ENCODE measurements at regions not wholly inside any gene's neighbourhood (a gene's known extent, or its start where the extent isn't known, plus 50 kb on each side); places are given as distances from the start of the nearest gene placed in this dataset.
"Not testable (repeated sequence)": the region's sequence is repeated elsewhere in the genome, so short reads cannot be mapped to it uniquely, and the experiment has no call there.

DNA sequence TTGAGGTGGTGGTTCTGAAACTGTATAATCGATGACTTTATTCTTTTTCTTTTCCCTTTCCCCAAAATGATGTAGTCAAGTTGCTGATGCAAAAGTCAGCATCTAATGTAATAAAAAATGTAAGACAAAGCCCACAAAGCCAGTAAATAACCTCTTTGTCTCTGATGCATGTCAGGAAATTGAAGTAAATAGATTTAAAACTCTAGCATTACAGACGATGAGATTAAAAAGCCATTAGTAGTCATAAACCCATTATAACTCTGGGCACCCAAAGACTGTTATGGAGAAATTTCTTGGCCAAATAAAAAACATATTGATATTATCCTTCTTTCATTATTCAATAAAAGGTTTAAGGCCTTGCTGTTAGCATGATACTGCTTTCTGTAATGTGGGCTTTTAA lies 548.7 kb downstream of the TUSC1 start:
- no peaks in the 10 kb centered on the region for H3K36me3 ChIP-seq
- WGBS, 2 donors = 85 to 91% methylated on average over 2 of the region's 2 CpGs
- DNase-seq (no peak), ATAC-seq (ENCODE audit: low FRiP score in 2 of 2) (no peak)
- no peaks in the 10 kb centered on the region for H3K27me3 ChIP-seq
- H3K9me3 ChIP-seq = no peaks in the 10 kb centered on the region
- H3K4me3 ChIP-seq = no peak overlapping the region
- no peak overlapping the region for H3K27ac ChIP-seq
- TF ChIP-seq, protein P1, sequence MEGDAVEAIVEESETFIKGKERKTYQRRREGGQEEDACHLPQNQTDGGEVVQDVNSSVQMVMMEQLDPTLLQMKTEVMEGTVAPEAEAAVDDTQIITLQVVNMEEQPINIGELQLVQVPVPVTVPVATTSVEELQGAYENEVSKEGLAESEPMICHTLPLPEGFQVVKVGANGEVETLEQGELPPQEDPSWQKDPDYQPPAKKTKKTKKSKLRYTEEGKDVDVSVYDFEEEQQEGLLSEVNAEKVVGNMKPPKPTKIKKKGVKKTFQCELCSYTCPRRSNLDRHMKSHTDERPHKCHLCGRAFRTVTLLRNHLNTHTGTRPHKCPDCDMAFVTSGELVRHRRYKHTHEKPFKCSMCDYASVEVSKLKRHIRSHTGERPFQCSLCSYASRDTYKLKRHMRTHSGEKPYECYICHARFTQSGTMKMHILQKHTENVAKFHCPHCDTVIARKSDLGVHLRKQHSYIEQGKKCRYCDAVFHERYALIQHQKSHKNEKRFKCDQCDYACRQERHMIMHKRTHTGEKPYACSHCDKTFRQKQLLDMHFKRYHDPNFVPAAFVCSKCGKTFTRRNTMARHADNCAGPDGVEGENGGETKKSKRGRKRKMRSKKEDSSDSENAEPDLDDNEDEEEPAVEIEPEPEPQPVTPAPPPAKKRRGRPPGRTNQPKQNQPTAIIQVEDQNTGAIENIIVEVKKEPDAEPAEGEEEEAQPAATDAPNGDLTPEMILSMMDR (IDR thresholded peaks at IDR 0.05) = no peak
- TF ChIP-seq POLR2A (IDR thresholded peaks at IDR 0.05) = no peak
- TF ChIP-seq POLR2AphosphoS5 (IDR thresholded peaks at IDR 0.05) = no peak
- TF ChIP-seq EP300 (IDR thresholded peaks at IDR 0.05) = no peak
- no peaks in the 10 kb centered on the region for H3K4me1 ChIP-seq

DNA sequence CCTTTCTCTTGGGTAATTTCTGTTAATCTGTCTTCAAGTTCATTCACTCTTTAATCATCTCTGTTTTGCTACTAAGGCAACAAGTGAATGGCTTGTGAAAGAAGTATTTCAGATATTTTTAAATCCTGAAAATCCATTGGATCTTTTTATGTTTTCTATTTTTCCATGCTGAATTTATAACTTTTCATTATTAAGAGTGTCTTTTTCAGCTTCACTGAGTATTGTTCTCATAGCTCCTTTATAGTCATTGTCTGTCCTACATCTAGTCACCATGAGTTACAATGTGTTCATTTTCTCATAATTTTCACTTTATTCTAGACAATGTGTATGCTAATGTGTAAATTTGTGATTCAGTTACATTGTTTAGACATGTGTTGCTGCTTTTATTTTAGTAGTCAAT lies 556.4 kb downstream of the TUSC1 start:
- Histone ChIP-seq H3K27me3 (no peaks in the 10 kb centered on the region), H3K4me3 (no peak overlapping the region), H3K4me1 (no peaks in the 10 kb centered on the region), H3K9me3 (no peaks in the 10 kb centered on the region), H3K27ac (no peak overlapping the region), H3K36me3 (no peaks in the 10 kb centered on the region)
- DNase-seq (no peak), ATAC-seq (ENCODE audit: low FRiP score in 2 of 2) (no peak)
- no peak for TF ChIP-seq EP300 (IDR thresholded peaks at IDR 0.05)

DNA sequence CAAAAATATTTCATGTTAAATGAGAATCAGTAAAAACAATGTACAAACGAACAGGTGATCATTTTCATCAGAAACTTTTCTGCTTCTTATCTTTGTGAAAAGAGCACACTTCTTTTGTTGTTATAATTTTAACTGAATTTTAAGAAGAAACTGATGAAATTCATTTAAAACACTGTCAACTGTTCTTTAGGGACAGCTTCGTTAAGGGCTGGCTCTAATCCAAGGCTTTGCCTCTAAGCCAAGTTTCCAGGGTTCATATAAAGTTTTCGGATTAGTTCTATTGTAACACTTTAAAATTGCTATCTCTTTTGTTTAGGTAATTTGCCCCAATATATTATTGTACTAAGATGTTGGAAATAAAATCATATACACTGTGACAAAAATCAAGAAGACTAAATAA lies 559.2 kb downstream of the TUSC1 start:
- H3K27ac ChIP-seq = no peak overlapping the region
- no peak for TF ChIP-seq EP300 (IDR thresholded peaks at IDR 0.05)
- TF ChIP-seq POLR2AphosphoS5 (IDR thresholded peaks at IDR 0.05) = no peak
- TF ChIP-seq, protein P1 (IDR thresholded peaks at IDR 0.05) = no peak
- no peak for TF ChIP-seq POLR2A (IDR thresholded peaks at IDR 0.05)
- ATAC-seq (ENCODE audit: low FRiP score in 2 of 2) (no peak), DNase-seq (no peak)
- WGBS, 2 donors = 40 to 60% methylated on average over 3 of the region's 3 CpGs
- H3K36me3 ChIP-seq = no peaks in the 10 kb centered on the region
- no peaks in the 10 kb centered on the region for H3K9me3 ChIP-seq
- H3K27me3 ChIP-seq = no peaks in the 10 kb centered on the region
- no peaks in the 10 kb centered on the region for H3K4me1 ChIP-seq
- H3K4me3 ChIP-seq = no peak overlapping the region

GRCh38 chr9:25117791-25118190 lies 560.5 kb downstream of the TUSC1 start:
- Histone ChIP-seq H3K9me3 (no peaks in the 10 kb centered on the region), H3K36me3 (no peaks in the 10 kb centered on the region), H3K4me1 (no peaks in the 10 kb centered on the region), H3K27ac (no peak overlapping the region), H3K27me3 (no peaks in the 10 kb centered on the region), H3K4me3 (no peak overlapping the region)
- no peak for DNase-seq
- no peak for ATAC-seq (ENCODE audit: low FRiP score in 2 of 2)
- no peak for TF ChIP-seq EP300 (IDR thresholded peaks at IDR 0.05)
- TF ChIP-seq POLR2A (IDR thresholded peaks at IDR 0.05) = no peak
- TF ChIP-seq, protein P1 (IDR thresholded peaks at IDR 0.05) = no peak
- no peak for TF ChIP-seq POLR2AphosphoS5 (IDR thresholded peaks at IDR 0.05)

DNA sequence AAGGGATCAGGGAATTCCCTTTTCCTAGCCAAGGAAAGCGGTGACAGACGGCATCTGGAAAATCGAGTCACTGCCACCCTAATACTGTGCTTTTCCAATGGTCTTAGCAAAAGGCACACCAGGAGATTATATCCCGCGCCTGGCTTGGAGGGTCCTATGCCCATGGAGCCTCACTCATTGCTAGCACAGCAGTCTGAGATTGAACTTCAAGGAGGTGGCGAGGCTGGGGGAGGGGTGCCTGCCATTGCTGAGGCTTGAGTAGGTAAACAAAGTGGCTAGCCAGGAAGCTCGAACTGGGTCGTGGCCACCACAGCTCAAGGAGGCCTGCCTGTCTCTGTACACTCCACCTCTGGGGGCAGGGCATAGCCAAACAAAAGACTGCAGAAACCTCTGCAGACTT lies 556.5 kb upstream of the IZUMO3 start:
- H3K27me3 ChIP-seq; H3K4me3 ChIP-seq; H3K36me3 ChIP-seq; DNase-seq; H3K27ac ChIP-seq; ATAC-seq (ENCODE audit: low FRiP score in 2 of 2); H3K4me1 ChIP-seq; H3K9me3 ChIP-seq: not testable (repeated sequence)
- WGBS, 2 donors = 83 to 95% methylated on average over 3 to 8 of the region's 8 CpGs

DNA sequence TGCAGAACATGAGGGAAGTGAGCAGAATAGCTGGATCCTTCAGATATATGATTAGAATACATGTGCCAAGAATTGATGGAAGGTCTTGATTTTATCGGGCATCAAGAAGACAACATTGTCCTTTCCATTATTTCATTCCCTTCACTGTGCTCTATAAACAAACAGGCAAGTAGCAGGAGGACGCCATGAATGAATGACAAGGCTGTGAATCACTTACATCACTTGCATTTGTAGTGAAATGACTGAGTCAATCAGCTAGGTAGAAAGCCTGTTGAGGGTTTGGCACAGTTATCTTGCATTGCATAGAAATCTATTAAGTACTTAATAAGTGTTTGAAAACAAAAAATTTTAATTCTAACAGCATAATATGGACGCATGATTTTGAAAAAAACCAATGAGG lies 548.8 kb upstream of the IZUMO3 start:
- H3K36me3 ChIP-seq = no peaks in the 10 kb centered on the region
- TF ChIP-seq EP300 (IDR thresholded peaks at IDR 0.05) (no peak), POLR2A (IDR thresholded peaks at IDR 0.05) (no peak), POLR2AphosphoS5 (IDR thresholded peaks at IDR 0.05) (no peak)
- TF ChIP-seq, protein P1 (IDR thresholded peaks at IDR 0.05) = no peak
- DNase-seq (no peak), ATAC-seq (ENCODE audit: low FRiP score in 2 of 2) (no peak)
- 80 to 89% methylated on average over 3 of the region's 3 CpGs for WGBS, 2 donors
- no peaks in the 10 kb centered on the region for H3K27me3 ChIP-seq
- H3K27ac ChIP-seq = no peak overlapping the region
- H3K9me3 ChIP-seq = no peaks in the 10 kb centered on the region
- no peak overlapping the region for H3K4me3 ChIP-seq
- no peaks in the 10 kb centered on the region for H3K4me1 ChIP-seq
